SK-MEL-5 (cell line): ENCODE measurements at regions not wholly inside any gene's neighbourhood (a gene's known extent, or its start where the extent isn't known, plus 50 kb on each side); places are given as distances from the start of the nearest gene placed in this dataset.

Experiments
- DNase-seq: peaks from one replicate; pipeline ENCODE4 v3.0.0-alpha.2; 2016; ENCODE audit warnings: low read depth, low spot score
- in situ Hi-C: cut with HindIII; loops from 2 replicates; pipeline ENCODE4 v1.10.0; 2016; ENCODE audit warnings: low sequenced_read_pairs, high pct_unique_total_duplicates, low pct_unique_long_range_greater_than_20kb

DNA sequence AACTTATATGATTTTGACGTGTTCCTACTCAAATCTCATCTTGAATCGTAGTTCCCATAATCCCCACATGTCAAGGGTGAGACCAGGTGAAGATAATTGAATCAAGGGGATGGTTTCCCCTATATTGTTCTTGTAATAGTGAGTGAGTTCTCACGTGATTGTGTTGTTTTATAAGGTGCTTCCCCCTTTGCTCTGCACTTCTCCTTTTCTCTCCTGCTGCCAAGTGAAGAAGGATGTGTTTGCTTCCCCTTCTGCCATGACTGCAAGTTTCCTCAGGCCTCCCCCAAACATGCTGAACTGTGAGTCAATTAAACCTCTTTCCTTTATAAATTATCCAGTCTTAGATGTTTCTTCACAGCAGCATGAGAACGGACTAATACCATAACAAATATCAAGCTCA is 83.2 kb downstream of the MANEA start:
- DNase-seq, result no peak
- in situ Hi-C loops, result no loop called here

DNA sequence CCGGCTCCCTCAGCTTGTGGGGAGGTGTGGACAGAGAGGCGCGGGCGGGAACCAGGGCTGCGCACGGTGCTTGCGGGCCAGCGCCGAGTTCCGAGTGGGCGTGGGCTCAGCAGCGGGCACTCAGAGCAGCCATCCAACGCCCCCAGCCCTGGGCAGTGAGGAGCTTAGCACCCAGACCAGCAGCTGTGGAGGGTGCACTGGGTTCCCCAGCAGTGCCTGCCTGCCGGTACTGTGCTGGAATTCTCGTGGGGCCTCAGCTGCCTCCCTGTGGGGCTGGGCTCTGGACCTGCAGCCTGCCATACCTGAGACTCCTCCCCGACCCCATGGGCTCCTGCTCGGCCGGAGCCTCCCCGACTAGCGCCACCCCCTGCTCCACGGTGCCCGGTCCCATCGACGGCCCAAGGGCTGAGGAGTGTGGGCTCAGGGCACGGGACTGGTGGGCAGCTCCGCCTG is 92.7 kb downstream of the MANEA start:
- in situ Hi-C loops, result no loop called here
- no peak for DNase-seq

DNA sequence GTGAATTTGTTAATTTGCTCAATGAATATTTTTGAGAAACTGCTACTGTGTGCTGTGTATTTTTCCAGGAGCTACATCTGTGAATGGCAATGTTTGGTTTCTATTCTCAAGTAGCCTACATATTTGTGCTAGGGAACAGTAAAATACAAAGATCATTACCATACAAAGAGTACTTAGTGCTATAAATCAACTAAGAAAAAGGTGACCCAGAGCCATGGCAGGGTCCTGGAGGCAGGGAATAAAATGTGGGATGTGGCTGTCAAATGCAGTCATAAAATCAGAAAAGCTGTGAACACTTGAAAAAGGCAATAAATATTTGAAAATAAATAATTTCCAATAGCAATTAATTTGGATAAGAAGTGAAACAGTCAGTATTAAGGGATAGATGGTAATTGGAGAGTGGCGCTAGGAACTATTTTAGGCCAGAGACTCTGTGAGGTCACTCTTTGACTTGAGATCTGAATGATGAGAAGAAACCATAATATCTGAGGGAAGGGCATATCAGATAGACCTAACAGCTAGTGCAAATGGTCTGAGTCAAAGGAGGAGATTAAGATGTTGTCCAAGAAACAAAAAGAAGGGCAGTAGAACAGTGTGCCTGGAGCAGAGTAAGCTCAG is 98.8 kb downstream of the MANEA start:
- DNase-seq, result no peak
- in situ Hi-C loops, result no loop called here

DNA sequence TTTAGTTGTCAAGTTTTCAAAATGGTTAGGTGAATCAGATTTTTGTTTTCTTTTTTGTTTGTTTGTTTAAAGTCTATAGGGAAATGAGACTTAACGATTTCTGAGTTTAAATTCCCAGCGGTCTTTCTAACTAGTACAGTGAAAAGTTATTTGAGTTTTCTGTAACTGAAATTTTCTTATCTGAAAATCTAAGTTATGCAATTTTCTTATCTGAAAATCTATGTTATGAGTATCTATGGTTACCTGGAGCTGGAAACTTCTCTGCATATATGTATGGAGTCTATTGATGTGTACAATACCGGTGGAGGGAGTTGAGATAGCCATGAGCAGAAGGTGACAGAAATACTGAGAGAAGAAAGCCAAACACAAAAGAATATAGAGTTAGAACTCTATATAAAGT is 102.6 kb downstream of the MANEA start:
- DNase-seq, result no peak
- in situ Hi-C loops, result no loop called here

DNA sequence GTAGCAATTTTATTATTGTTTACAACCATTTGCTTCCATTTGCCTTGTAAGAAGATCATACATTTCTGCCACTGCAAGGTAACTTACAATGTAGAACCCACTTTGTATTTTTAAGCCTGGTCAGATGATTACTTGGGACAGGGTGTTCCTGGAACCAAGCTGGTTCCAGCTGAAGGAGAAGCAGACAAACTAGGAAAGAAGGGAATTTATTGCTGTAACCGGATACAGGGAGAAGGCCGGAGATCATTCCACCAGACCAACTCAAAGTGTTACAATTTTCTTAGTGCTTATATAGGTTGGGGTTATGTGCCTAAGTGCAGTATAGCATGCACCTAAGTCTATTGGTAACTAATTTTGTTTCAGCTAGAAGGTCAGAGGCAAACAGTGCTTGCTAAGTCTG is 104.4 kb downstream of the MANEA start:
- DNase-seq, result no peak
- in situ Hi-C loops, result no loop called here

DNA sequence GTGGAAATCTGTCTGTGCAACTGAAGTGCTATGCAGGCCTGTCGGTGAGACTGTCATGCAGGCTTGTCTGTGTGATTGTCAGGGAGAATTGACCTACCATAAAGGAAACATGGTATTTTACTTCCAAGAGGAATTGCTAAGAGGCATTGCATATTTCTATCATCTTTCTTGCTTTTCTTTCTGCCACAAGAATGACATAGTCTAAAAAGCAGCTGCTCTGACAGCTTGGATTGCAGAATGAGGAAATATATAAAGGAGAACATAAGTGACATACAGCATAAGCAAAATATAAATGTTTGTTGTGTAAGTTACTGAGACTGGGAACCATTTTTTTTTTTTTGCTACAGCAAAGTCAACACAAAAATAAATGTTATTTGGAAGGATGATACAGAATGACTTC is 105.1 kb downstream of the MANEA start:
- in situ Hi-C loops, result no loop called here
- no peak for DNase-seq

DNA sequence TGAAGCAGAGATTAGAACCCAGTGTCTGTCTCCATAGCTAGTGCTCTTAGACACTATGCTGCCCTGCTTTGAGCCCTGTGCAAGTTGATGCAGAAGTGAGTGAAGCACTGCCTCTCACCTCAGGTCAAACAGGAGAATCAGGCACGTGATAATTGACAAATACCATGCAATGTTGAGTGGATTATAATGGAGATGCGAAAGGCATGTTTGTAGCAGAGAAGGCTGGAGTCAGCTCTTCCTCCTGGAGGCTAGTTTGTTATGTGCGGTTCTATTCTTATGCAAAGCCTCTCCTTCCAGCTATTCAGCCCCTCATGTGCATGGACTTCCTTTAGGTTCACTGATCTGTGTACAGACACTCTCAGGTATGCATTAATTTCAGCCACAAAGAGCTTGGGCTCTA is 108.5 kb downstream of the MANEA start:
- in situ Hi-C loops, result no loop called here
- no peak for DNase-seq

DNA sequence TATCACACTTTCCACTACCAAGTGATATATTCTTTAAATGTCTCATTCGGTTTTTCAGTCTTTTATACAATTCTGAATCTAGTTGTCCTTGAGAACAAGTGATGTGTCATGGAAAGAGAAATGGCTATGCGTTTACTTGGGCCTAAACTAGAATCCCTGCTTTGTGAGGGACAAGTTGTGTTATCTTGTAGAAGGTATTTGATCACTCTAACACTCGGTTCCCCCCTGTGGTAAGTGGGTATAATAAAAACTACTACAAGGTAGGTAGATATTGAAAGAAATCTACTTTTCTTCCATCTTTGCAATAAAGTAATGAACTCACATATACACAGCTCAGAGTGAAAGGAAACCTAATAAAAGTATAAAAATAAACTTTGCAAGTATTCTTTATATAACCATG is 108.9 kb downstream of the MANEA start:
- DNase-seq, result no peak
- in situ Hi-C loops, result no loop called here

DNA sequence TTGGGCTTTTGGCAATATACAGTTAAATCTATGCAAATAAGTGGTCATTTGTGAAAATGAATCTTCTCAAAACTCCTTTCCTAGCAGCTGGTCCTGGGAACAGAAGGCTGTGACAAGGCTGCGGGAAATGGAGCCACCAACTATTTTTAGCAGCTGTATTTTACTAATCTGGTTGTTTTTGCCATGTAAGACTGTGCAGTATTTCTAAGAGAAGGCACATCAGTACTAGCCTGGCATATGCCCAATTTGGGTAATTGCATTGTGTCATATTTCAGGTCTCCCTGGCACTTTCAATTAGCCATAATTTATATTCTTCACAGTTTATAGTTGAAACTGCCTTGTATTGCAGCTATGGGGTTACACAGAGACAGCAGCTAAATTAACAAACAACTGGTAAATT is 109.6 kb downstream of the MANEA start:
- in situ Hi-C loops, result no loop called here
- DNase-seq, result no peak

DNA sequence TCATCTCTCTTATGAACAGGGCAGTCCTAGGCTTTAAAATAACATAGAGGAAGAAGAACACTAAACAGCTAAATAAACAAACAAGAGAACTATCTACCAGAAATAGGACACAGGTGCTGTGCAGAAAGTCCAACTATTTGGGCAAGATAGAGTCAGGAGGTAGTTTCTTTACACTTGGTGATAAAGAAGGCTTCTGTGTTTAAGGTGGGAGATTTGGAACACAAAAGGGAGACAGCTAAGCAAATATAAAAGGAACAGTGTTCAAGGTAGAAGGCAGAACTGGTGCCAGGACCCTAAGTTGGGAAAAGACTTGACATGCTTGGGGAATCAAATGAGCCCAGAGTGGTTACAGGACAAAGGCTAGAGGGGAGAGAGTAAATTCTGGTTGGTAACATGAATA is 110.5 kb downstream of the MANEA start:
- in situ Hi-C loops, result no loop called here
- DNase-seq, result no peak

DNA sequence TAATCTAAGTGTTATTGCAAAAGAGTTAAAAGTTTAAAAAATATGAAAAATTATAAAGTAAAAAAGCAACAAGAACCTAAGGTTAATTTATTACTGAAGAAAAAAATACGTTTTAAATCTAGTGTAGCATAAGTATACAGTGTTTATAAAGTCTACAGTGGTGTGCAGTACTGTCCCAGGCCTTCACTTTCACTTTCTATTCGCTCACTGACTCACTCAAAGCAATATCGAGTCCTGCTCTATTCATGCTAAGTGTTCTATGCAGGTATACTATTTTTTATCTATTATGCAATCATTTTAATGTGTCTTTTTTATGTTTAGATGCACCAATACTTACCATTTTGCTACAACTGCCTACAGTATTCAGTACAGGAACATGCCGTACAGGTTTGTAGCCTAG is 113.0 kb downstream of the MANEA start:
- in situ Hi-C loops, result no loop called here
- DNase-seq, result peak; percentile 21

DNA sequence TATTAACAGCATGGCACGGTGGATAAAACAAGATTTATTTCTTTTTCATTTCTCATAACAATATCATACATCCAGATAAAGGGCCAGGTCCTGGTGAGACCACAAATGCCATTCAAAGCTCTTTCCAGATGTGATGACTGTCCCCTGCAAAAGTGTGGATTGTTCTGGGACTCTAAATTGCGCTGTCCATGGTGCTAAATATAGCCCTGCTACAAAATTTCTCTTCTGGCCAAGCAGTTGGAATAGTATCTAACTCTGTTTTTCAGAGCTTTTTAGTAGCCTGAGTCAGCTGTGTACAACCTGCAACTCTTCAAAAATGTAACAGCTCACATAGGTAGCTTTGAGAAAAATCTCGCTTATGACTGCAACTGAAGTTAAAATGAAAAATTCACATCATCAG is 115.8 kb downstream of the MANEA start:
- in situ Hi-C loops, result no loop called here
- DNase-seq, result peak; percentile 6

DNA sequence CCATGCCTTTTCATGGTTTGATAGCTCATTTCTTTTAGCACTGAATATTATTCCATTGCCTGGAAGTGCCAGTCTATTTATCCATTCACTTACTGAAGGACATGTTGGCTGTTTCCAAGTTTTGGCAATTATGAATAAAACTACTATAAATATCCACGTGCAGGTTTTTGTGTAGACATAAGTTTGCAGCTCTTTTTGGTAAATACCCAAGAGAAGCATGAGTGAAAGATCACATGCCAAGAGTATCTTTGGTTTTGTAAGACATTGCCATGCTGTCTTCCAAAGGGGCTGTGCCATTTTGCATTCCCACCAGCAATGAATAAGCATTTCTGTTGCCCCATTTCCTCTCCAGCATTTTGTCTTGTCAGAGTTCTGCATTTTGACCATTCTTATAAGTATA is 120.9 kb downstream of the MANEA start:
- in situ Hi-C loops, result no loop called here
- DNase-seq, result no peak

DNA sequence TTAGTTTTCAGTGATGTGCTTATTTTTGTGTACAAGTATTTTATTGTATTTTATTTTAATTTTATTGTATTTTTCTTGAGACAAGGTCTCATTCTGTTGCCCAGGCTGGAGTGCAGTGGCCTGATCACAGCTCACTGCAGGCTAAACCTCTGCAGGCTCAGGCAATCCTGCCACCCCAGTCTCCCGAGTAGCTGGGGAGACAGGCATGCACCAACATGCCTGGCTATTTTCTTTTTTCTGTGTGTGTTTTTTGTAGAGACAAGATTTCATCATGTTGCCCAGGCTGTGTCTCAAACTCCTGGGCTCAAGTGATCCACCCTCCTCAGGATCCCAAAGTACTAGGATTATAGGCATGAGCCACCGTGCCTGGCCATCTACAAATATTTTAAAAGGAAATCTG is 146.3 kb downstream of the MANEA start:
- no peak for DNase-seq
- in situ Hi-C loops, result no loop called here

DNA sequence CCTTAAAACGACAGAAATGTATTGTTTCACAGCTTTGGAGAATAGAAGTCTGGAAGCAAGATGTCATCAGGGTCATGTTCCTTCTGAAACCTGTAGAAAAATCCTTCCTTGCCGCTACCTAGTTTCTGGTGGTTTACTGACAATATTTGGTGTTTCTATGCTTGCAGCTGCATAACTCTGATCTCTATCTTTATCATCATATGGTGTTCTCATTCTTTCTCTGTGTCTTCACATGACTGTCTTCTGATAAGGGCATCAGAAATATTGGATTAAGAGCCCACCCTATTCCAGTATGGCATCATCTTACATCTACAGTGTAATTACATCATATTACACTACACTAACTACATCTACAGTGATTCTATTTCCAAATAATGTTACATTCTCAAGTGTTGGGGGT is 148.0 kb downstream of the MANEA start:
- no peak for DNase-seq
- in situ Hi-C loops, result no loop called here

DNA sequence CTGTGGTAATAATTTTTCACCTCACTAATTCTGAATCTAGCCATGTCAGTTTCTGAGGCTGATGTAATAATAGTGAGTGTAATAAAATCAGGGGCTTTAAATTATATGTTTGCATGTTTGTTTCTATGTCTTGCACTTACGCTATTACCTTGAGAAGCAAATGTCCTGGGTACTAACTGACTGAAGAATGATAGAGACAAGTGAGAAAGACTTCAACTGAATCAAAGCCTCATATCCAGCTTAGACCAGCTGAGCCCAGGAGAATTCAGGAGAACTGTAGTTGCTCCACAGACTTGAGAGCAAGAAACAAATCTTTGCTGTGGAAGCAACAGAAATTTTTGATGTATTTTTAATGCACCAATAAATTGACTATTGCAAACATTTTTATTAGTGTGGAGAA is 162.8 kb downstream of the MANEA start:
- in situ Hi-C loops, result no loop called here

DNA sequence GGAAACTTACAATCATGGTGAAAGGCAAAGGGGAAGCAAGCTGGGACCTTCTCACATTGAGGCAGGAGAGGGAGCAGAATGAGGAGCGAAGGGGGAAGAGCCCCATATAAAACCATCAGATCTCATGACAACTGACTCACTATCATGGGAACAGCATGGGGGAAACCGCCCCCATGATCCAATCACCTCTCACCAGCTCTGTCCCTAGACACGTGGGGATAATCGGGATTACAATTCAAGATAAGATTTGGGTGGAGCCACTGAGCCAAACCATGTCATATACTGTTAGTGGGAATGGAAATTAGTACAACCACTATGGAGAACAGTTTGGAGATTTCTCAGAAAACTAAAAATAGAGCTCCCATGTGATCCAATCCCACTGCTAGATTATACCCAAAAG is 163.7 kb downstream of the MANEA start:
- in situ Hi-C loops, result no loop called here
- peak; percentile 94 for DNase-seq

More for the DNA sequence above, 162.8 kb downstream of the MANEA start:
- DNase-seq, result peak; percentile 32

DNA sequence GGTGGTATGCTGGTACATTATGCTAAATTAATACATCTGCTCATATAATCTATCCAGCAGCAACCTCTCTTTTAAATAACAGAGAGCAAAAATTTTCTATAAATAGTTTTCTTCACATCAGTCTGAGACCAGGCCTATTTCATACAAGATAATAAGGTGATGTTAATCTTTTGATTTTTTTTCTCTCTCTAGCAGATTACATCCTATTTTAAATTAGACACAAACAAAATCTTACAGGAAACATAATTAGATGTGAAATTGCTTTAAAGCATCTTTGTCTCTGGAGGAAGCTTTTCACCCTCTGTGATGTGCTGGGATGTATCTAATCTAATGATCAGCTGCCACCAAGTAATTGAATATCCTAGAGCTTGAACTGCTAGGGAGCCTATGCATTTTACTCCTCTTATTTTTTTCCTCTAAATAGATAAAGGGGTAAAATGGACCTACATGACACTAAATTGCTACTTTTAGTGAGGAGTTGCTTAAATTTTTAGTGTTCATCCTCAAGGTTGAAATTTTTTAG is 165.5 kb downstream of the MANEA start:
- no peak for DNase-seq
- in situ Hi-C loops, result no loop called here

DNA sequence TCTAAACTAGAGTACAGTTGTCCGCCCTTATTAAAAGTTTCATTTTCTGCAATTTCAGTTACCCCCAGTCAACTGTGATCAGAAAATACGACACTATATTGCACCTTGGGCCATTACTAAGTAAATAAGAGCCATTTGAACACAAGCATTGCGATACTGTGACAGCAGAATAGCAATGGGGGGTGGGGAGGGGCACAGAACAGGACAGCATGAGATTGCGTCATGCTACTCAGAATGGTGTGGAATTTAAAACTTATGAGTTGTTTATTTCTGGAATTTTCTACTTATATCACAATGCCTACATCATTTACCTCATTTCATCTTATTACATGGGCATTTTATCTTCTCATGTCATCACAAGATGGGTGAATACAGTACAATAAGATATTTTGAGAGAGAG is 166.3 kb downstream of the MANEA start:
- in situ Hi-C loops, result no loop called here
- no peak for DNase-seq
